Ishikawa (cell line): ENCODE measurements at regions not wholly inside any gene's neighbourhood (a gene's known extent, or its start where the extent isn't known, plus 50 kb on each side); places are given as distances from the start of the nearest gene placed in this dataset.

Source experiments
- CEBPB ChIP-seq: IDR thresholded peaks from 2 replicates; pipeline ENCODE4 v1.6.1; 2012
- CREB1 ChIP-seq: IDR thresholded peaks from 2 replicates; pipeline ENCODE4 v1.6.1; 2012; ENCODE audit warnings: low read depth
- EGR1 ChIP-seq: IDR thresholded peaks from 2 replicates; pipeline ENCODE4 v1.6.1; 2012
- EP300 ChIP-seq: IDR thresholded peaks from 2 replicates; pipeline ENCODE4 v1.6.1; 2012; ENCODE audit warnings: borderline replicate concordance
- FOXM1 ChIP-seq: IDR thresholded peaks from 2 replicates; pipeline ENCODE4 v1.6.1; 2012; ENCODE audit warnings: low read depth, borderline replicate concordance
- MAX ChIP-seq: IDR thresholded peaks from 2 replicates; pipeline ENCODE4 v1.6.1; 2012
- NFIC ChIP-seq: IDR thresholded peaks from 2 replicates; pipeline ENCODE4 v1.6.1; 2012
- RAD21 ChIP-seq: IDR thresholded peaks from 2 replicates; pipeline ENCODE4 v1.6.1; 2012; ENCODE audit warnings: low read depth
- REST ChIP-seq: IDR thresholded peaks from 2 replicates; pipeline ENCODE4 v1.6.1; 2012; ENCODE audit warnings: low read depth, mild to moderate bottlenecking
- TAF1 ChIP-seq: IDR thresholded peaks from 2 replicates; pipeline ENCODE4 v1.6.1; 2012; ENCODE audit warnings: low read depth, mild to moderate bottlenecking
- TCF12 ChIP-seq: IDR thresholded peaks from 2 replicates; pipeline ENCODE4 v1.6.1; 2012; ENCODE audit warnings: low read depth
- TEAD4 ChIP-seq: IDR thresholded peaks from 2 replicates; pipeline ENCODE4 v1.6.1; 2012
- USF1 ChIP-seq: IDR thresholded peaks from 2 replicates; pipeline ENCODE4 v1.6.1; 2012
- YY1 ChIP-seq: IDR thresholded peaks from 2 replicates; pipeline ENCODE4 v1.6.1; 2012; ENCODE audit warnings: low read depth
- ZBTB7A ChIP-seq: IDR thresholded peaks from 2 replicates; pipeline ENCODE4 v1.6.1; 2012; ENCODE audit warnings: low read depth

GRCh38 chr2:5195636-5196035, 496.5 kb upstream of the SOX11 start:
- TF ChIP-seq EP300 (no peak), TAF1 (no peak), TEAD4 (no peak), ZBTB7A (no peak), NFIC (no peak), EGR1 (no peak), RAD21 (no peak), FOXM1 (no peak), MAX (no peak), REST (no peak), CEBPB (no peak), USF1 (no peak), CREB1 (no peak), TCF12 (no peak), YY1 (no peak)

GRCh38 chr2:5203134-5203755, 488.9 kb upstream of the SOX11 start:
- TF ChIP-seq NFIC: no peak

- TF ChIP-seq NFIC: no peak
- no peak for TF ChIP-seq EGR1
Observed at GRCh38 chr2:5215989-5216607, 476.1 kb upstream of the SOX11 start.

GRCh38 chr2:5227062-5227699, 465.0 kb upstream of the SOX11 start:
- TF ChIP-seq REST (no peak), NFIC (no peak), USF1 (no peak), RAD21 (no peak)

GRCh38 chr2:5229574-5229973, 462.6 kb upstream of the SOX11 start:
- no peak for TF ChIP-seq USF1
- TF ChIP-seq FOXM1: no peak
- TF ChIP-seq EP300: no peak
- TF ChIP-seq REST: no peak
- no peak for TF ChIP-seq YY1
- no peak for TF ChIP-seq MAX
- TF ChIP-seq RAD21: no peak
- no peak for TF ChIP-seq EGR1
- TF ChIP-seq TEAD4: no peak
- no peak for TF ChIP-seq TCF12
- TF ChIP-seq CREB1: no peak
- TF ChIP-seq ZBTB7A: no peak
- TF ChIP-seq NFIC: no peak
- TF ChIP-seq CEBPB: no peak
- no peak for TF ChIP-seq TAF1
